Left lung (tissue), 4 donors: ENCODE measurements at regions not wholly inside any gene's neighbourhood (a gene's known extent, or its start where the extent isn't known, plus 50 kb on each side); places are given as distances from the start of the nearest gene placed in this dataset.

ENCODE experiments used
- ATAC-seq: fragments of 200-7000 bp; cut with Tn5 transposase; one replicate; pipeline ENCODE4 v1.9.1; 2020; ENCODE audit warnings: moderate library complexity
- DNase-seq, 4 donors: peaks; one replicate each; pipeline ENCODE4 v3.0.0-alpha.2; 2013 to 2020
- H3K27ac ChIP-seq, 2 donors: fragments of 200-600 bp; sonication (generic) in 1 of 2; one replicate each; pipeline versions ENCODE4 v1.5.0 to v1.8.0; 2020 to 2021
- H3K27me3 ChIP-seq, 2 donors: fragments of 200-600 bp; sonication (generic) in 1 of 2; one replicate each; pipeline versions ENCODE4 v1.5.0 to v1.8.0; 2020 to 2021
- H3K36me3 ChIP-seq, 2 donors: fragments of 200-600 bp; sonication (generic) in 1 of 2; one replicate each; pipeline versions ENCODE4 v1.5.0 to v1.8.0; 2020 to 2021
- H3K4me1 ChIP-seq, 2 donors: fragments of 200-600 bp; one replicate each; pipeline ENCODE4 v1.8.0; 2021
- H3K4me3 ChIP-seq, 2 donors: fragments of 200-600 bp; sonication (generic) in 1 of 2; one replicate each; pipeline versions ENCODE4 v1.5.0 to v1.8.0; 2020 to 2021; ENCODE audit warnings: mild to moderate bottlenecking in 1 of 2
- H3K9me3 ChIP-seq, 2 donors: fragments of 200-600 bp; sonication (generic) in 1 of 2; one replicate each; pipeline versions ENCODE4 v1.5.0 to v1.8.0; 2020 to 2021
- intact Hi-C, 2 donors: fragments of 100-400 bp; cut with DNase I; formaldehyde crosslinking; loops; one replicate each; pipeline versions ENCODE4 v1.11.2 to v1.14.2; 2022
- TF ChIP-seq, protein P1 (sequence below), 2 donors: fragments of 200-600 bp; sonication (generic) in 1 of 2; IDR thresholded peaks; one replicate each; pipeline versions ENCODE4 v1.5.0 to v1.8.0; 2021; ENCODE audit warnings: antibody characterized with exemption in 2 of 2
- donor health status: DM: no; HTN: yes; CAD: no.
- donor health status: DM: no; HTN: no; CAD: no.

DNA sequence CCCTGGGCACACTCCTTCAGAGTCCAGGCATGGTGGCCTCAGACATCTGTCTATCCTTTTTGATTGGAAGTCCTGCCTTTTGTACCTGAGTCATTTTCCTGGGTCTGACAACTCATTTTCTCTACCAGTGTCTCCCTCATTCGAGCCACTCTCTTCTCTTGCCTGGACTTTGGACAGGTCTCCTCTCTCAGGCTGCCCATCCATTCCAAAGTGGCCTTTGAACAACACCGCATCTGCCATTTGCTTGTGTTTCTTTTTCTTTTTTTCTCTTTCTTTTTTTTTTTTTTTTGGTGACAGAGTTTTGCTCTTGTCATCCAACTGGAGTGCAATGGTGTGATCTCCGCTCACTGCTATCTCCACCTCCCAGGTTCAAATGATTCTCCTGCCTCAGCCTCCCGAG, 142.1 kb upstream of the COBL start:
- Histone ChIP-seq H3K4me1 (no peaks in the 10 kb centered on the region), H3K27ac (no peak overlapping the region), H3K4me3 (no peak overlapping the region), H3K9me3 (no peaks in the 10 kb centered on the region), H3K36me3 (no peaks in the 10 kb centered on the region), H3K27me3 (no peaks in the 10 kb centered on the region)
- no peak for DNase-seq
- ATAC-seq = no peak
- intact Hi-C loops = no loop called here
- TF ChIP-seq, protein P1, sequence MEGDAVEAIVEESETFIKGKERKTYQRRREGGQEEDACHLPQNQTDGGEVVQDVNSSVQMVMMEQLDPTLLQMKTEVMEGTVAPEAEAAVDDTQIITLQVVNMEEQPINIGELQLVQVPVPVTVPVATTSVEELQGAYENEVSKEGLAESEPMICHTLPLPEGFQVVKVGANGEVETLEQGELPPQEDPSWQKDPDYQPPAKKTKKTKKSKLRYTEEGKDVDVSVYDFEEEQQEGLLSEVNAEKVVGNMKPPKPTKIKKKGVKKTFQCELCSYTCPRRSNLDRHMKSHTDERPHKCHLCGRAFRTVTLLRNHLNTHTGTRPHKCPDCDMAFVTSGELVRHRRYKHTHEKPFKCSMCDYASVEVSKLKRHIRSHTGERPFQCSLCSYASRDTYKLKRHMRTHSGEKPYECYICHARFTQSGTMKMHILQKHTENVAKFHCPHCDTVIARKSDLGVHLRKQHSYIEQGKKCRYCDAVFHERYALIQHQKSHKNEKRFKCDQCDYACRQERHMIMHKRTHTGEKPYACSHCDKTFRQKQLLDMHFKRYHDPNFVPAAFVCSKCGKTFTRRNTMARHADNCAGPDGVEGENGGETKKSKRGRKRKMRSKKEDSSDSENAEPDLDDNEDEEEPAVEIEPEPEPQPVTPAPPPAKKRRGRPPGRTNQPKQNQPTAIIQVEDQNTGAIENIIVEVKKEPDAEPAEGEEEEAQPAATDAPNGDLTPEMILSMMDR (IDR thresholded peaks at IDR 0.05) = no peak

DNA sequence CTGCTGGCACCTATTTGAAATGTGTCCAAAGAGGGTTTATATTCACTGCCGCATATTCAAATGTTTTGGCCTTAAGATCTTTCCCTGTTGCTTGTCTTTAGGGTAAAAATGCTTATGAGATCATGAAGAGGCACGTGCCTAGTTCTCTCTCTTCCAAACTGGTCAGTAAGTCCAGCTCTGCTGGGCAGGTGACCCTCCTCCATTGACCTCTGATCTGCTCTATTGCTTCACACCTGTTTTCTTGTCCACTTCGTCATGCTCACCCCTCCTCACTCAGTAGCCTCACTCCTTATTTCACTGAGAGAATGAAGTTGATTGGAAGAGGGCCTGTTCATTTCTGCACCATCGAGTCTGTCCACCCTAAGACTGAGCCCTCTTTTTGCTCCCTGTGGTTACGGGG, 140.5 kb upstream of the COBL start:
- ATAC-seq (no peak), DNase-seq (no peak)
- H3K4me3 ChIP-seq = no peak overlapping the region
- intact Hi-C loops = no loop called here
- H3K4me1 ChIP-seq = no peaks in the 10 kb centered on the region
- TF ChIP-seq, protein P1 (IDR thresholded peaks at IDR 0.05) = no peak
- no peaks in the 10 kb centered on the region for H3K27me3 ChIP-seq
- no peaks in the 10 kb centered on the region for H3K9me3 ChIP-seq
- no peak overlapping the region for H3K27ac ChIP-seq
- H3K36me3 ChIP-seq = no peaks in the 10 kb centered on the region

DNA sequence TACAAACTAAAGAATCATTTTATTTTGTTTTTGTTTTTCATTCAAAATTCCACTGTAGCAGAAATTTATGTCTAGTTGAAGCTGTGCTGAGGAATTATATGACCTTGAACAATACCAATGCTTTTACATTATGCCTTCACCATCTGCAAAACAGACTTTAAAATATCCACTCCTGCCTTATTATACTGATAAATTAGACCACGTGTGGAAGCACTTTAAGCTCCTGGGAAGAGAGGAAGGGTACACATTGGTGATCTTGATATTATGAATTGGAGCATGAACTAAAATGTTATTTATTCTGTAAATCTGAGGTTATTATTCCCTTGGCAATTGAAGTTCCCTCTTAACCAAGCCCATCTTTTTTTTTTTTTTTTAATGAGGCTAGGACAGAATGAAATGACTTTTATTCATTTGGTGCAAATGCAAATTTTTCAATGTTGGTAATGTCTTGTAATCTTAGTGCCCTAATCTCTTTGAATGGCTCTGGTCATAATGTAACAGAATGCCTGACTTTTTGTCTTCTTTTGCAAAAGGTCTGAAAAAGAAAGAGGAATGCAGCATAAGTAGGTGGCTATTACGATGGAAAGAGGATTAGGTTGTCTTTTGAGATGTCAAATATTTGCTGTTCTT, 139.9 kb upstream of the COBL start:
- ATAC-seq (no peak), DNase-seq (no peak)
- Histone ChIP-seq H3K4me3 (no peak overlapping the region), H3K36me3 (no peaks in the 10 kb centered on the region), H3K4me1 (no peaks in the 10 kb centered on the region), H3K9me3 (no peaks in the 10 kb centered on the region), H3K27me3 (no peaks in the 10 kb centered on the region), H3K27ac (no peak overlapping the region)
- TF ChIP-seq, protein P1 (IDR thresholded peaks at IDR 0.05) = no peak
- intact Hi-C loops = no loop called here

DNA sequence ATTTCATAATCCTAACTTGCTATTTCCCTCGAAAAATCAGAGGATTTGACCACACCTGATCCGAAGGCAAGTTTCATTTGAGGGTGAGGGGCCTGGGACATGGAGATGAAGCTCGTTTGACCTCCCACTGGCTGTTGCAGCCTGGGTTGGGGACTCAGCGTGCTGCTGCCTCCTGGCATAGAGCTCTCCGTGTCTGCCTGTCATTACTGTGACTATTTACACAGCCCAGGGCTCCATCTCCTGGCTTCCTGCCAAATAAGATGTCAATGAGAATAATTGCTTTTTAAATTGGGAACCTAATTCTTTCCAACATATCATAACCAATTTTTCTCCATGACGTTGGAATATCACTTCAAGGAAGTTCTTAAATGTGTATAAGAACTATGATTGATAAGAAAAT, 139.3 kb upstream of the COBL start:
- ATAC-seq (no peak), DNase-seq (no peak)
- H3K4me1 ChIP-seq = no peaks in the 10 kb centered on the region
- no peaks in the 10 kb centered on the region for H3K36me3 ChIP-seq
- no peaks in the 10 kb centered on the region for H3K9me3 ChIP-seq
- no peaks in the 10 kb centered on the region for H3K27me3 ChIP-seq
- intact Hi-C loops = no loop called here
- H3K4me3 ChIP-seq = no peak overlapping the region
- TF ChIP-seq, protein P1 (IDR thresholded peaks at IDR 0.05) = no peak
- no peak overlapping the region for H3K27ac ChIP-seq

DNA sequence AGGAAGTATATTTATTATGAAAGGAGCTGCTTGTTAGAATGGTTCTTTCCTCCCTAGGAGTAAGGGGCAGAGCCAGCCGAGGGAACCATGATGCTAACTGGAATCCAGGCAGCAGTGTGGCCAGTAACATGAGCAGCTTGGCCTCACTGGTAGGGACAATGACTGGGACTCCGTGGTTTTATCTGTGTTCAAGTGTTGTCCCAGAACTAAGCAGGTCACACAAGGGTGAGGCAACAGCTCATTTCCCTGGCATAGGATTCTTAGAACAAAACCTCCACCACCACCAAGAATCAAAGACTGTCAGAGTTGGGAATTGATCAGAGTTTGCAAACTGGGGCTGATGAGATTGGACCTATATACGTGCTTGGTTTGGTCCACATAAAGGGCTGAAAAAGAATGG, 138.9 kb upstream of the COBL start:
- H3K4me1 ChIP-seq = no peaks in the 10 kb centered on the region
- intact Hi-C loops = no loop called here

More for the DNA sequence above, 138.9 kb upstream of the COBL start:
- ATAC-seq (no peak), DNase-seq (no peak)
- H3K27ac ChIP-seq = no peak overlapping the region
- H3K4me3 ChIP-seq = no peak overlapping the region
- TF ChIP-seq, protein P1 (IDR thresholded peaks at IDR 0.05) = no peak
- H3K36me3 ChIP-seq = no peaks in the 10 kb centered on the region
- no peaks in the 10 kb centered on the region for H3K9me3 ChIP-seq
- no peaks in the 10 kb centered on the region for H3K27me3 ChIP-seq
